H1 (cell line): ENCODE measurements at regions not wholly inside any gene's neighbourhood (a gene's known extent, or its start where the extent isn't known, plus 50 kb on each side); places are given as distances from the start of the nearest gene placed in this dataset.

Experiments used
- CTCF ChIA-PET: fragments of 300-600 bp; sonication (Branson Sonifier 250); formaldehyde crosslinking; loops from one replicate; lab custom pipeline; 2021; ENCODE audit not compliant: partially characterized antibody; lab: Charles Lee
- POLR2A ChIA-PET: fragments of 300-600 bp; sonication (Branson Sonifier 250); formaldehyde crosslinking; loops from one replicate; lab custom pipeline; 2021; ENCODE audit warnings: inconsistent platforms; ENCODE audit not compliant: partially characterized antibody; lab: Charles Lee
- DNase-seq, 2 experiments: peaks; one replicate each; pipeline versions ENCODE4 v3.0.0 to v3.0.0-alpha.2; 2010 to 2022; ENCODE audit warnings: low spot score in 2 of 2, low read depth in 1 of 2, mixed read lengths in 1 of 2
- FAIRE-seq: peaks from 2 replicates; lab custom pipeline; 2011; peaks lifted over from hg19 to GRCh38; lab: Jason Lieb, UNC
- H2AFZ ChIP-seq: 2 replicates; pipeline ENCODE4 v1.8.1; 2012; ENCODE audit warnings: low read length, inconsistent platforms
- H2AK5ac ChIP-seq: 2 replicates; pipeline ENCODE4 v1.6.1; 2013; ENCODE audit warnings: low read depth, low read length
- H2BK120ac ChIP-seq: replicated peaks from 2 replicates; pipeline ENCODE3; 2013; ENCODE audit warnings: low read depth, low read length, inconsistent platforms
- H2BK12ac ChIP-seq: 2 replicates; pipeline ENCODE4 v1.6.1; 2013; ENCODE audit warnings: low read depth, low read length
- H2BK15ac ChIP-seq: 2 replicates; pipeline ENCODE4 v1.6.1; 2013; ENCODE audit warnings: low read length
- H2BK20ac ChIP-seq: 2 replicates; pipeline ENCODE4 v1.6.1; 2013; ENCODE audit warnings: low read length
- H2BK5ac ChIP-seq: 2 replicates; pipeline ENCODE4 v1.6.1; 2013; ENCODE audit warnings: low read depth, low read length
- H3K14ac ChIP-seq: 2 replicates; pipeline ENCODE4 v1.6.1; 2013; ENCODE audit warnings: inconsistent platforms; ENCODE audit not compliant: insufficient read length
- H3K18ac ChIP-seq: 2 replicates; pipeline ENCODE4 v1.6.1; 2013; ENCODE audit warnings: low read length; ENCODE audit errors: extremely low read depth
- H3K23ac ChIP-seq: 2 replicates; pipeline ENCODE4 v1.6.1; 2013; ENCODE audit warnings: inconsistent platforms; ENCODE audit not compliant: insufficient read length
- H3K23me2 ChIP-seq: 2 replicates; pipeline ENCODE4 v1.6.1; 2013; ENCODE audit warnings: low read depth, low read length
- H3K27ac ChIP-seq: 2 replicates; pipeline ENCODE4 v1.6.1; 2011; ENCODE audit warnings: low read depth, low read length, inconsistent platforms
- H3K27me3 ChIP-seq, 4 experiments: replicated peaks in 1 of 4; 1 replicate in 1 of 4; 2 replicates in 3 of 4; pipeline versions ENCODE4 v1.6.1 to v1.8.1; 2011 to 2013; ENCODE audit warnings: low read length in 3 of 4, mild to moderate bottlenecking in 3 of 4, inconsistent platforms in 2 of 4, mixed read lengths in 2 of 4, moderate library complexity in 1 of 4; ENCODE audit not compliant: control insufficient read depth in 3 of 4, insufficient read depth in 3 of 4; ENCODE audit errors: extremely low read depth in 1 of 4
- H3K36me3 ChIP-seq, 4 experiments: 2 replicates each; pipeline versions ENCODE4 v1.6.1 to v1.8.1; 2011 to 2013; ENCODE audit warnings: mild to moderate bottlenecking in 4 of 4, low read length in 3 of 4, moderate library complexity in 2 of 4, control low read depth in 1 of 4, inconsistent platforms in 1 of 4; ENCODE audit not compliant: insufficient read depth in 4 of 4, control insufficient read depth in 2 of 4
- H3K4ac ChIP-seq: replicated peaks from 2 replicates; pipeline ENCODE3; 2013; ENCODE audit warnings: low read length, low read depth, mixed read lengths, inconsistent platforms; ENCODE audit not compliant: insufficient read length
- H3K4me1 ChIP-seq, 4 experiments: replicated peaks in 1 of 4; 1 replicate in 1 of 4; 2 replicates in 3 of 4; pipeline versions ENCODE4 v1.6.1 to v1.8.1; 2011 to 2013; ENCODE audit warnings: low read length in 3 of 4, inconsistent platforms in 2 of 4, mixed read lengths in 1 of 4; ENCODE audit not compliant: insufficient read depth in 4 of 4, control insufficient read depth in 3 of 4
- H3K4me2 ChIP-seq, 2 experiments: 2 replicates each; pipeline versions ENCODE4 v1.6.1 to v1.8.1; 2011 to 2013; ENCODE audit warnings: low read depth in 2 of 2, low read length in 2 of 2, control low read depth in 1 of 2, inconsistent platforms in 1 of 2, mild to moderate bottlenecking in 1 of 2; ENCODE audit not compliant: insufficient read depth in 1 of 2
- H3K4me3 ChIP-seq, 4 experiments: fragments of 200-600, 300-600 bp in 1 of 4; sonication (generic), shearing (Covaris generic), sonication (Bioruptor Twin) in 1 of 4; 2 replicates each; pipeline versions ENCODE4 v1.5.1 to v1.8.1; 2011 to 2016; ENCODE audit warnings: low read length in 4 of 4, low read depth in 3 of 4, control low read depth in 2 of 4, inconsistent platforms in 2 of 4, mild to moderate bottlenecking in 2 of 4, mixed read lengths in 1 of 4, moderate library complexity in 1 of 4; ENCODE audit not compliant: insufficient read depth in 2 of 4; ENCODE audit errors: extremely low read depth in 1 of 4
- H3K56ac ChIP-seq: replicated peaks from 2 replicates; pipeline ENCODE3; 2013; ENCODE audit warnings: low read depth, mild to moderate bottlenecking, mixed read lengths, low read length, inconsistent platforms; ENCODE audit not compliant: insufficient read length
- H3K79me1 ChIP-seq: 2 replicates; pipeline ENCODE4 v1.6.1; 2013; ENCODE audit warnings: low read depth, low read length, control low read depth
- H3K79me2 ChIP-seq, 2 experiments: 2 replicates each; pipeline versions ENCODE4 v1.6.1 to v1.8.1; 2012 to 2013; ENCODE audit warnings: low read length in 2 of 2, mild to moderate bottlenecking in 2 of 2, inconsistent platforms in 1 of 2; ENCODE audit not compliant: insufficient read depth in 2 of 2, control insufficient read depth in 1 of 2
- H3K9ac ChIP-seq, 4 experiments: replicated peaks in 1 of 4; 1 replicate in 1 of 4; 2 replicates in 3 of 4; pipeline versions ENCODE4 v1.6.1 to v1.8.1; 2011 to 2013; ENCODE audit warnings: low read depth in 3 of 4, low read length in 3 of 4, control low read depth in 2 of 4, mild to moderate bottlenecking in 2 of 4, moderate library complexity in 2 of 4, inconsistent platforms in 1 of 4; ENCODE audit errors: extremely low read depth in 1 of 4
- H3K9me3 ChIP-seq, 2 experiments: 2 replicates each; pipeline versions ENCODE4 v1.6.1 to v1.8.1; 2012 to 2013; ENCODE audit warnings: mild to moderate bottlenecking in 2 of 2, moderate library complexity in 2 of 2, control low read depth in 1 of 2, inconsistent platforms in 1 of 2, low read depth in 1 of 2, low read length in 1 of 2, mixed read lengths in 1 of 2; ENCODE audit not compliant: insufficient read depth in 2 of 2
- H4K20me1 ChIP-seq, 2 experiments: replicated peaks in 1 of 2; 2 replicates each; pipeline versions ENCODE3 to v1.8.1; 2011 to 2013; ENCODE audit warnings: inconsistent platforms in 2 of 2, low read length in 2 of 2, mild to moderate bottlenecking in 1 of 2; ENCODE audit not compliant: insufficient read depth in 2 of 2, control insufficient read depth in 1 of 2
- H4K5ac ChIP-seq: 2 replicates; pipeline ENCODE4 v1.6.1; 2013; ENCODE audit warnings: low read length, low read depth, mixed read lengths, inconsistent platforms; ENCODE audit not compliant: insufficient read length
- H4K8ac ChIP-seq: 2 replicates; pipeline ENCODE4 v1.8.0; 2013; ENCODE audit warnings: mild to moderate bottlenecking, moderate library complexity, low read length, inconsistent platforms; ENCODE audit not compliant: insufficient read depth; ENCODE audit errors: extremely low read depth
- H4K91ac ChIP-seq: replicated peaks from 2 replicates; pipeline ENCODE3; 2013; ENCODE audit warnings: low read length, mixed read lengths, inconsistent platforms; ENCODE audit not compliant: insufficient read length
- EGR1 ChIP-seq: IDR thresholded peaks from 2 replicates; pipeline ENCODE4 v1.6.1; 2011; ENCODE audit warnings: low read depth, low read length, borderline replicate concordance
- RAD21 ChIP-seq, 2 experiments: IDR thresholded peaks in 1 of 2; conservative IDR thresholded peaks in 1 of 2; 2 replicates each; pipeline ENCODE4 v1.6.1; 2011; ENCODE audit warnings: low read depth in 2 of 2, low read length in 2 of 2, improper control_type of control experiment in 1 of 2, inconsistent platforms in 1 of 2, mild to moderate bottlenecking in 1 of 2, moderate library complexity in 1 of 2
- WGBS, 2 experiments: shearing (Covaris generic) in 1 of 2; methylation state at CpG; one replicate each; pipeline versions ENCODE4 v1.1.6 to v1.1.7; 2013 to 2015; ENCODE audit warnings: low lambda C conversion rate in 2 of 2, mixed read lengths in 2 of 2, inconsistent platforms in 1 of 2, low coverage in 1 of 2, missing lambda C conversion rate in 1 of 2; ENCODE audit not compliant: insufficient replicate concordance in 2 of 2, insufficient coverage in 1 of 2, insufficient read length in 1 of 2; ENCODE audit errors: extremely low coverage in 1 of 2, missing lambda C conversion rate in 1 of 2; 5-methylcytosine and 5-hydroxymethylcytosine counted together

DNA sequence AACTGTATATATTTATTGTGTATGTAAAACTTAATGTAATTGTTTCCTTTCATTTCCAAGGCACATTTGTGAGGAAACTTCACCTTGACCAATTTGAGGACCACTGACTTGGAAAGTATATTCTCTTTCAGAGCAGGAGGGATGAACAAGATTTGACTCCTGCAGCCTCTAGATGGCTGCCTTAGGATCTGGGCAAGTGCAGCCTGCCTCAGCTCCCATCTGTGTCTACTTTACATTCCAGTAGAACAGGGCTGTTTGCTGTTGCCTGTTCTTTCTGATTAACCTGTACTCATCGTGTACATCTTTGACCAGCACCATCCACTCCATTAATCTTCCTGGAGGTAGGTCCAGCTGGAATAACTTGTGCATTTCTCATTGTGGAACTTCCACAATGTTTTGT is 312.8 kb downstream of the HLX start:
- Histone ChIP-seq H3K4me1 (no peaks in the 10 kb centered on the region), H3K9me3 (no peaks in the 10 kb centered on the region), H3K27ac (no peak overlapping the region), H3K79me1 (no peaks in the 10 kb centered on the region), H3K4me3 (no peak overlapping the region), H3K18ac (no peak overlapping the region), H3K23me2 (no peaks in the 10 kb centered on the region), H3K4ac (no peak overlapping the region), H3K4me2 (no peak overlapping the region), H2BK5ac (no peak overlapping the region), H4K5ac (no peak overlapping the region), H2BK15ac (no peak overlapping the region), H3K56ac (no peak overlapping the region), H2BK20ac (no peak overlapping the region), H2BK12ac (no peak overlapping the region), H2AK5ac (no peak overlapping the region), H2BK120ac (no peak overlapping the region), H3K23ac (no peak overlapping the region), H3K36me3 (no peaks in the 10 kb centered on the region), H3K27me3 (no peaks in the 10 kb centered on the region), H4K91ac (no peak overlapping the region), H3K9ac (no peak overlapping the region), H4K8ac (no peak overlapping the region), H3K79me2 (no peaks in the 10 kb centered on the region), H3K14ac (no peak overlapping the region), H2AFZ (no peak overlapping the region), H4K20me1 (no peaks in the 10 kb centered on the region)
- WGBS, 2 experiments, result 86% methylated on average over 1 of the region's 1 CpG; no CpG with 5 or more reads in 1 of the 2 experiments
- DNase-seq (no peak), FAIRE-seq (no peak)
- ChIA-PET POLR2A (no interaction called here), CTCF (interaction anchor here (1.0 to 1.9 kb wide), 3 partner anchors 11 to 21 kb away, joined by 3 to 12 read pairs (median 8); no protein-coding TSS in a partner anchor)
- TF ChIP-seq RAD21 (IDR thresholded peaks at IDR 0.05 in 1 of 2, conservative IDR thresholded peaks at IDR 0.05 in 1 of 2; ENCODE audit: low read depth in 2 of 2, low read length in 2 of 2) (0 out of 4 replicates have a peak, but pooled peaks of 1 of the 2 experiments have one; percentile 2), EGR1 (no peak)
